H1 (cell line): ENCODE measurements at regions not wholly inside any gene's neighbourhood (a gene's known extent, or its start where the extent isn't known, plus 50 kb on each side); places are given as distances from the start of the nearest gene placed in this dataset.

Source experiments
- CTCF ChIA-PET: fragments of 300-600 bp; sonication (Branson Sonifier 250); formaldehyde crosslinking; loops from one replicate; lab custom pipeline; 2021; ENCODE audit not compliant: partially characterized antibody; lab: Charles Lee
- POLR2A ChIA-PET: fragments of 300-600 bp; sonication (Branson Sonifier 250); formaldehyde crosslinking; loops from one replicate; lab custom pipeline; 2021; ENCODE audit warnings: inconsistent platforms; ENCODE audit not compliant: partially characterized antibody; lab: Charles Lee
- DNase-seq, 2 experiments: peaks; one replicate each; pipeline versions ENCODE4 v3.0.0 to v3.0.0-alpha.2; 2010 to 2022; ENCODE audit warnings: low spot score in 2 of 2, low read depth in 1 of 2, mixed read lengths in 1 of 2
- FAIRE-seq: peaks from 2 replicates; lab custom pipeline; 2011; peaks lifted over from hg19 to GRCh38; lab: Jason Lieb, UNC
- H2AFZ ChIP-seq: 2 replicates; pipeline ENCODE4 v1.8.1; 2012; ENCODE audit warnings: low read length, inconsistent platforms
- H2AK5ac ChIP-seq: 2 replicates; pipeline ENCODE4 v1.6.1; 2013; ENCODE audit warnings: low read depth, low read length
- H2BK120ac ChIP-seq: replicated peaks from 2 replicates; pipeline ENCODE3; 2013; ENCODE audit warnings: low read depth, low read length, inconsistent platforms
- H2BK12ac ChIP-seq: 2 replicates; pipeline ENCODE4 v1.6.1; 2013; ENCODE audit warnings: low read depth, low read length
- H2BK15ac ChIP-seq: 2 replicates; pipeline ENCODE4 v1.6.1; 2013; ENCODE audit warnings: low read length
- H2BK20ac ChIP-seq: 2 replicates; pipeline ENCODE4 v1.6.1; 2013; ENCODE audit warnings: low read length
- H2BK5ac ChIP-seq: 2 replicates; pipeline ENCODE4 v1.6.1; 2013; ENCODE audit warnings: low read depth, low read length
- H3K14ac ChIP-seq: 2 replicates; pipeline ENCODE4 v1.6.1; 2013; ENCODE audit warnings: inconsistent platforms; ENCODE audit not compliant: insufficient read length
- H3K18ac ChIP-seq: 2 replicates; pipeline ENCODE4 v1.6.1; 2013; ENCODE audit warnings: low read length; ENCODE audit errors: extremely low read depth
- H3K23ac ChIP-seq: 2 replicates; pipeline ENCODE4 v1.6.1; 2013; ENCODE audit warnings: inconsistent platforms; ENCODE audit not compliant: insufficient read length
- H3K23me2 ChIP-seq: 2 replicates; pipeline ENCODE4 v1.6.1; 2013; ENCODE audit warnings: low read depth, low read length
- H3K27ac ChIP-seq: 2 replicates; pipeline ENCODE4 v1.6.1; 2011; ENCODE audit warnings: low read depth, low read length, inconsistent platforms
- H3K27me3 ChIP-seq, 4 experiments: replicated peaks in 1 of 4; 1 replicate in 1 of 4; 2 replicates in 3 of 4; pipeline versions ENCODE4 v1.6.1 to v1.8.1; 2011 to 2013; ENCODE audit warnings: low read length in 3 of 4, mild to moderate bottlenecking in 3 of 4, inconsistent platforms in 2 of 4, mixed read lengths in 2 of 4, moderate library complexity in 1 of 4; ENCODE audit not compliant: control insufficient read depth in 3 of 4, insufficient read depth in 3 of 4; ENCODE audit errors: extremely low read depth in 1 of 4
- H3K36me3 ChIP-seq, 4 experiments: 2 replicates each; pipeline versions ENCODE4 v1.6.1 to v1.8.1; 2011 to 2013; ENCODE audit warnings: mild to moderate bottlenecking in 4 of 4, low read length in 3 of 4, moderate library complexity in 2 of 4, control low read depth in 1 of 4, inconsistent platforms in 1 of 4; ENCODE audit not compliant: insufficient read depth in 4 of 4, control insufficient read depth in 2 of 4
- H3K4ac ChIP-seq: replicated peaks from 2 replicates; pipeline ENCODE3; 2013; ENCODE audit warnings: low read length, low read depth, mixed read lengths, inconsistent platforms; ENCODE audit not compliant: insufficient read length
- H3K4me1 ChIP-seq, 4 experiments: replicated peaks in 1 of 4; 1 replicate in 1 of 4; 2 replicates in 3 of 4; pipeline versions ENCODE4 v1.6.1 to v1.8.1; 2011 to 2013; ENCODE audit warnings: low read length in 3 of 4, inconsistent platforms in 2 of 4, mixed read lengths in 1 of 4; ENCODE audit not compliant: insufficient read depth in 4 of 4, control insufficient read depth in 3 of 4
- H3K4me2 ChIP-seq, 2 experiments: 2 replicates each; pipeline versions ENCODE4 v1.6.1 to v1.8.1; 2011 to 2013; ENCODE audit warnings: low read depth in 2 of 2, low read length in 2 of 2, control low read depth in 1 of 2, inconsistent platforms in 1 of 2, mild to moderate bottlenecking in 1 of 2; ENCODE audit not compliant: insufficient read depth in 1 of 2
- H3K4me3 ChIP-seq, 4 experiments: fragments of 200-600, 300-600 bp in 1 of 4; sonication (generic), shearing (Covaris generic), sonication (Bioruptor Twin) in 1 of 4; 2 replicates each; pipeline versions ENCODE4 v1.5.1 to v1.8.1; 2011 to 2016; ENCODE audit warnings: low read length in 4 of 4, low read depth in 3 of 4, control low read depth in 2 of 4, inconsistent platforms in 2 of 4, mild to moderate bottlenecking in 2 of 4, mixed read lengths in 1 of 4, moderate library complexity in 1 of 4; ENCODE audit not compliant: insufficient read depth in 2 of 4; ENCODE audit errors: extremely low read depth in 1 of 4
- H3K56ac ChIP-seq: replicated peaks from 2 replicates; pipeline ENCODE3; 2013; ENCODE audit warnings: low read depth, mild to moderate bottlenecking, mixed read lengths, low read length, inconsistent platforms; ENCODE audit not compliant: insufficient read length
- H3K79me1 ChIP-seq: 2 replicates; pipeline ENCODE4 v1.6.1; 2013; ENCODE audit warnings: low read depth, low read length, control low read depth
- H3K79me2 ChIP-seq, 2 experiments: 2 replicates each; pipeline versions ENCODE4 v1.6.1 to v1.8.1; 2012 to 2013; ENCODE audit warnings: low read length in 2 of 2, mild to moderate bottlenecking in 2 of 2, inconsistent platforms in 1 of 2; ENCODE audit not compliant: insufficient read depth in 2 of 2, control insufficient read depth in 1 of 2
- H3K9ac ChIP-seq, 4 experiments: replicated peaks in 1 of 4; 1 replicate in 1 of 4; 2 replicates in 3 of 4; pipeline versions ENCODE4 v1.6.1 to v1.8.1; 2011 to 2013; ENCODE audit warnings: low read depth in 3 of 4, low read length in 3 of 4, control low read depth in 2 of 4, mild to moderate bottlenecking in 2 of 4, moderate library complexity in 2 of 4, inconsistent platforms in 1 of 4; ENCODE audit errors: extremely low read depth in 1 of 4
- H3K9me3 ChIP-seq, 2 experiments: 2 replicates each; pipeline versions ENCODE4 v1.6.1 to v1.8.1; 2012 to 2013; ENCODE audit warnings: mild to moderate bottlenecking in 2 of 2, moderate library complexity in 2 of 2, control low read depth in 1 of 2, inconsistent platforms in 1 of 2, low read depth in 1 of 2, low read length in 1 of 2, mixed read lengths in 1 of 2; ENCODE audit not compliant: insufficient read depth in 2 of 2
- H4K20me1 ChIP-seq, 2 experiments: replicated peaks in 1 of 2; 2 replicates each; pipeline versions ENCODE3 to v1.8.1; 2011 to 2013; ENCODE audit warnings: inconsistent platforms in 2 of 2, low read length in 2 of 2, mild to moderate bottlenecking in 1 of 2; ENCODE audit not compliant: insufficient read depth in 2 of 2, control insufficient read depth in 1 of 2
- H4K5ac ChIP-seq: 2 replicates; pipeline ENCODE4 v1.6.1; 2013; ENCODE audit warnings: low read length, low read depth, mixed read lengths, inconsistent platforms; ENCODE audit not compliant: insufficient read length
- H4K8ac ChIP-seq: 2 replicates; pipeline ENCODE4 v1.8.0; 2013; ENCODE audit warnings: mild to moderate bottlenecking, moderate library complexity, low read length, inconsistent platforms; ENCODE audit not compliant: insufficient read depth; ENCODE audit errors: extremely low read depth
- H4K91ac ChIP-seq: replicated peaks from 2 replicates; pipeline ENCODE3; 2013; ENCODE audit warnings: low read length, mixed read lengths, inconsistent platforms; ENCODE audit not compliant: insufficient read length
- POLR2AphosphoS5 ChIP-seq: IDR thresholded peaks from 2 replicates; pipeline ENCODE4 v1.6.1; 2011; ENCODE audit warnings: low read depth, low read length
- RBBP5 ChIP-seq: IDR thresholded peaks from 2 replicates; pipeline ENCODE4 v1.7.1; 2012; ENCODE audit warnings: low read depth, mild to moderate bottlenecking, inconsistent platforms, low read length, moderate library complexity, borderline replicate concordance
- RXRA ChIP-seq: IDR thresholded peaks from 2 replicates; pipeline ENCODE4 v1.6.1; 2011; ENCODE audit warnings: low read depth, mild to moderate bottlenecking, low read length, moderate library complexity; ENCODE audit not compliant: insufficient read depth
- TEAD4 ChIP-seq: IDR thresholded peaks from 2 replicates; pipeline ENCODE4 v1.6.1; 2012; ENCODE audit warnings: low read depth, low read length, inconsistent platforms, mixed read lengths
- YY1 ChIP-seq: IDR thresholded peaks from 2 replicates; pipeline ENCODE4 v1.6.1; 2011; ENCODE audit warnings: low read depth, mild to moderate bottlenecking, low read length
- WGBS, 2 experiments: shearing (Covaris generic) in 1 of 2; methylation state at CpG; one replicate each; pipeline versions ENCODE4 v1.1.6 to v1.1.7; 2013 to 2015; ENCODE audit warnings: low lambda C conversion rate in 2 of 2, mixed read lengths in 2 of 2, inconsistent platforms in 1 of 2, low coverage in 1 of 2, missing lambda C conversion rate in 1 of 2; ENCODE audit not compliant: insufficient replicate concordance in 2 of 2, insufficient coverage in 1 of 2, insufficient read length in 1 of 2; ENCODE audit errors: extremely low coverage in 1 of 2, missing lambda C conversion rate in 1 of 2; 5-methylcytosine and 5-hydroxymethylcytosine counted together

- Histone ChIP-seq H2BK20ac (no peak overlapping the region), H2BK12ac (no peak overlapping the region), H3K36me3 (no peaks in the 10 kb centered on the region), H2AFZ (no peak overlapping the region), H2BK15ac (no peak overlapping the region), H3K14ac (no peak overlapping the region), H2BK120ac (no peak overlapping the region), H3K56ac (no peak overlapping the region), H4K91ac (no peak overlapping the region), H3K9ac (no peak overlapping the region), H3K23ac (no peak overlapping the region), H3K27me3 (no peaks in the 10 kb centered on the region), H3K9me3 (peaks cover 6 to 8% of the 10 kb centered on the region in 2 experiments; a peak in 2 of 4 replicates), H4K8ac (no peak overlapping the region), H3K27ac (no peak overlapping the region), H3K4ac (no peak overlapping the region), H3K18ac (no peak overlapping the region), H3K79me2 (no peaks in the 10 kb centered on the region), H3K79me1 (no peaks in the 10 kb centered on the region), H3K23me2 (no peaks in the 10 kb centered on the region), H3K4me1 (no peaks in the 10 kb centered on the region), H2BK5ac (no peak overlapping the region), H3K4me3 (no peak overlapping the region), H3K4me2 (no peak overlapping the region), H4K20me1 (no peaks in the 10 kb centered on the region), H2AK5ac (no peak overlapping the region), H4K5ac (no peak overlapping the region)
- ChIA-PET CTCF (interaction anchor here (0.6 to 1.2 kb wide), 2 partner anchors 20 to 22 kb away, joined by 3 to 4 read pairs; no protein-coding TSS in a partner anchor), POLR2A (no interaction called here)
- FAIRE-seq: no peak
- 96% methylated on average over 2 of the region's 2 CpGs; no CpG with 5 or more reads in 1 of the 2 experiments for WGBS, 2 experiments
- no peak for DNase-seq
- TF ChIP-seq RBBP5 (no peak), TEAD4 (no peak), POLR2AphosphoS5 (no peak), RXRA (no peak), YY1 (no peak)
These were observed 166.7 kb downstream of the ST6GAL2 start for GRCh38 chr2:106719222-106719621.
